NCI-H774 (cell line): ENCODE measurements at regions not wholly inside any gene's neighbourhood (a gene's known extent, or its start where the extent isn't known, plus 50 kb on each side); places are given as distances from the start of the nearest gene placed in this dataset.

Experiments used
- DNase-seq: peaks from one replicate; lab custom pipeline; 2025; lab: John Stamatoyannopoulos, UW

- DNase-seq: no peak
Measured at GRCh38 chr9:16343249-16344237, 526.9 kb downstream of the BNC2 start.

DNA sequence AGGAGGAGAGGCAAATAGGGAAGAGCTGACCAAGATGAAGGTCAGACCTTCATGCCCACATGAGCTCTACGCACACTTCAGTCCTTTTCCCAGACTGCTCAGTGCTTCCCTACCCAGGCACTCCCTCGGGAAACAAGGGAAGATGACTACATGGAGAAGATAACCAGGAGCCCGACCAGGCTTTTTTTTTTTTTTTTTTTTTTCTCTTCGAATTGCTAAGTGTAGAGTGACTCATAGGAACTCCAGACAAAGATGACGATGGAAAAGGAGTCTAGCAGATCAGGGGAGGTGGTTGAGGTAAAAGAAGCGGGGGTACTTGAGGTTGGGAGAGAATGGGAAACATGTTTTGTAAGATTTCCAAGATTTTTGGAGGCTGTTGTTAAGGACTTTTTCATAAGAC, 526.1 kb downstream of the BNC2 start:
- no peak for DNase-seq

GRCh38 chr9:16345902-16346301, 524.6 kb downstream of the BNC2 start:
- DNase-seq: no peak

- DNase-seq: no peak
Measured at GRCh38 chr9:16347886-16348285, 522.6 kb downstream of the BNC2 start.

DNA sequence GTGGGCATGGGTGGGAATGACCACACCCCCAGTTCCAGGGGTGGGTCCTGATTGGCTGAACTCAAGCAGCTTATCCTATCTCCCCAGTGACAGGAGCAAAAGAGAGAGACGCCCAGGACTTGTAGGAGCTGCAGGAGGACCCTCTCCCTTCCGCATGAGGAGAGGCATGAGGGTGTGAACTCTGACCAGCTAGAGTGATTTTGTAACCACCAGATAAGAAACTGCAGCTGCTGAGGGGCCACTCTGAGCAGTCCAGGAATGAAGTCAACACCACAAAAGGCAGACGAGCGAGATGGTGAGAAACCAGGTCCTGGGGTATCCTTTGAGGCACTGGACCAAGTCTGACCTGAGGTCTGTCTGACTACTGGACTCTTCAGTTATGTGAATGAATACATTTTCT, 521.9 kb downstream of the BNC2 start:
- no peak for DNase-seq

DNA sequence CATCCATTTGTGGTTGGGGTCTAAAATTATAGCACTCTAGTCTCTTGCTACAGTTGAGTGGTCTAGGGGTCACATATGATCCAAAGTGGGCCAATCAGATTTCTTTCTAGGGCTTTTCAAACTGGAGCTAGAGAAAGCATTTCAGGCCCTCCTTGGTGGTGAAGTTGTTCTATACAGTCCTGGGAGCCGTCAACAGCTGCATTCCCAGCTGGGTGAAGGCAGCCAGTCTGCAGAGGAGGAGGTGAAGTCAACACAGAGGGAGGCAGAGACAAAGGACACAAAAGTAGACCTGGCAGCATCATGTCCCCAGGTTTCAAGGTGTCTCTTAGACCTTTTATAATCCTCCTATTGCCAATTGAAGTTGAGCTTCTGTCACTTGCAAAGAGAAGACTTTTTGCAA, 518.2 kb downstream of the BNC2 start:
- no peak for DNase-seq

- DNase-seq: no peak
Measured at GRCh38 chr9:16352791-16353401, 517.6 kb downstream of the BNC2 start.

GRCh38 chr9:16356196-16356765, 514.2 kb downstream of the BNC2 start:
- no peak for DNase-seq

- no peak for DNase-seq
Measured at GRCh38 chr9:16357828-16358227, 512.6 kb downstream of the BNC2 start.

- no peak for DNase-seq
Measured at GRCh38 chr9:16358751-16359150, 511.7 kb downstream of the BNC2 start.
